Esophagus muscularis mucosa (tissue), 2 donors: ENCODE measurements at regions not wholly inside any gene's neighbourhood (a gene's known extent, or its start where the extent isn't known, plus 50 kb on each side); places are given as distances from the start of the nearest gene placed in this dataset.

Experiments used
- POLR2A ChIP-seq: fragments of 450-650 bp; IDR thresholded peaks from one replicate; pipeline ENCODE4 v1.6.1; 2017; ENCODE audit warnings: antibody characterized with exemption, moderate library complexity, mild to moderate bottlenecking, low read depth
- POLR2AphosphoS5 ChIP-seq, 2 donors: sonication (generic); formaldehyde crosslinking; IDR thresholded peaks; one replicate each; pipeline ENCODE4 v1.6.1; 2017; ENCODE audit warnings: antibody characterized with exemption in 2 of 2

DNA sequence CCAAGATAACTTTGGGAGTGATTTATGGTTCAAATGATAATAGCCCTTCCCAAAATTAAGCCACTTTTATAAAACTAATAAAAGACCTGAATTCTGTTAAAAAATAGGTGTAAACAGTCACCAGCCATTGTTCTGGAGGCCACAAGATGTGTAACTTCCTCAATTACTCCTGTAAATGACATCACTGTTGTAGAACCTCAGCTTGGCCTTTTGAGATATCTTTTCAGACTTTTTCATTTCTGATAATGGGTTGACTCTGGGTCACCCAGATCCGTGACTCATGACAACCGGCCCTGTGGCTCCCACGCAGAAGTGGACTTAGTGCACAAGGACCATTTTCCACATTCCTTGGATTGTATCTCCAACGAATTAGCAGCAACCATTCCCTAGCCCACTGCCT, 106.6 kb downstream of the DKK1 start:
- no peak for TF ChIP-seq POLR2A
- TF ChIP-seq POLR2AphosphoS5 (IDR thresholded peaks at IDR 0.05): no peak
